GM06990 (cell line): ENCODE measurements at regions not wholly inside any gene's neighbourhood (a gene's known extent, or its start where the extent isn't known, plus 50 kb on each side); places are given as distances from the start of the nearest gene placed in this dataset.

Experiments
- DNase-seq: peaks from one replicate; pipeline ENCODE4 v3.0.0-alpha.2; 2011; ENCODE audit not compliant: insufficient read length; ENCODE audit errors: extremely low read depth
- H3K27me3 ChIP-seq: replicated peaks from 2 replicates; pipeline ENCODE4 v1.6.0; 2011; ENCODE audit warnings: low read length; ENCODE audit not compliant: control insufficient read depth, insufficient read depth
- H3K36me3 ChIP-seq: 2 replicates; pipeline ENCODE4 v1.5.1; 2011; ENCODE audit warnings: low read length; ENCODE audit not compliant: control insufficient read depth, insufficient read depth
- H3K4me3 ChIP-seq: replicated peaks from 2 replicates; pipeline ENCODE4 v1.5.1; 2011; ENCODE audit warnings: low read depth, mild to moderate bottlenecking, control low read depth, low read length
- TF ChIP-seq, protein P1 (sequence below): IDR thresholded peaks from 2 replicates; pipeline ENCODE4 v1.5.1; 2011; ENCODE audit warnings: low read length, control low read depth, mild to moderate bottlenecking, inconsistent platforms; ENCODE audit not compliant: insufficient read depth, poor library complexity, severe bottlenecking

DNA sequence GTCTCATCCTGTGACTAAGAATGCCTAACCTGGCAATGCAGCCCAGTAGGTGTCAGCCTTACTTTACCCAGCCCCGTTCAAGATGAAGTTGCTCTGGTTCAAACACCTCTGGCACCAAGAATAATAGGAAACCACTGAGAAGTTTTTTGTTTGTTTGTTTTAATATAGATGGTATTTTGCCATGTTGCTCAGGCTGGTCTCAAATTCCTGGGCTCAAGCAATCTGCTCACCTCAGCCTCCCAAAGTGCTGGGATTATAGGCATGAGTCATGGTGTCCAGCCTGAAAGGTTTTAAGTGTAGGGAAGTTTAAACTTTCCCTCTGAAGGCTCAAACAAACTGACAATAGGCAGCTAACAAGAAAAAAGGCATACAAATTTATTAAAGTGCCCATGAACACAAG, 51.2 kb upstream of the ABCC4 start:
- Histone ChIP-seq H3K36me3 (no peaks in the 10 kb centered on the region), H3K4me3 (no peak overlapping the region), H3K27me3 (no peaks in the 10 kb centered on the region)
- no peak for DNase-seq
- TF ChIP-seq, protein P1, sequence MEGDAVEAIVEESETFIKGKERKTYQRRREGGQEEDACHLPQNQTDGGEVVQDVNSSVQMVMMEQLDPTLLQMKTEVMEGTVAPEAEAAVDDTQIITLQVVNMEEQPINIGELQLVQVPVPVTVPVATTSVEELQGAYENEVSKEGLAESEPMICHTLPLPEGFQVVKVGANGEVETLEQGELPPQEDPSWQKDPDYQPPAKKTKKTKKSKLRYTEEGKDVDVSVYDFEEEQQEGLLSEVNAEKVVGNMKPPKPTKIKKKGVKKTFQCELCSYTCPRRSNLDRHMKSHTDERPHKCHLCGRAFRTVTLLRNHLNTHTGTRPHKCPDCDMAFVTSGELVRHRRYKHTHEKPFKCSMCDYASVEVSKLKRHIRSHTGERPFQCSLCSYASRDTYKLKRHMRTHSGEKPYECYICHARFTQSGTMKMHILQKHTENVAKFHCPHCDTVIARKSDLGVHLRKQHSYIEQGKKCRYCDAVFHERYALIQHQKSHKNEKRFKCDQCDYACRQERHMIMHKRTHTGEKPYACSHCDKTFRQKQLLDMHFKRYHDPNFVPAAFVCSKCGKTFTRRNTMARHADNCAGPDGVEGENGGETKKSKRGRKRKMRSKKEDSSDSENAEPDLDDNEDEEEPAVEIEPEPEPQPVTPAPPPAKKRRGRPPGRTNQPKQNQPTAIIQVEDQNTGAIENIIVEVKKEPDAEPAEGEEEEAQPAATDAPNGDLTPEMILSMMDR = no peak

DNA sequence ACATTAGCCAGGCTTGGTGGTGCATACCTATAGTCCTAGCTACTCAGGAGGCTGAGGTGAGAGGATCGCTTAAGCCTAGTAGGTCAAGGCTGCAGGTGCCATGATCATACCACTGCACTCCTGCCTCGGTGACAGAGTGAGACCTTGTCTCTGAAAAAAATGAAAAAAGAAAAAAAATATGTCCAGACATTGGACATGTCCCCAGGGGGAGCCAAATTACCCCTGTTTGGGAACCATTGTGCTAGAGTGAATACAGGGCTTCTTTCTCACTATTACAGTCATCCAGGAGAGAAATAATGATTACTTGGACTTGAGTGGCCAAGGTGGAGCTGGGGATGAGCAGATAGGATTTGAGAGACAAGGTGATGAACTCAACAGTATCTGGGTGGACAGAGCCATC, 52.9 kb upstream of the ABCC4 start:
- Histone ChIP-seq H3K27me3 (no peaks in the 10 kb centered on the region), H3K36me3 (no peaks in the 10 kb centered on the region), H3K4me3 (no peak overlapping the region)
- DNase-seq = no peak
- TF ChIP-seq, protein P1 = no peak

DNA sequence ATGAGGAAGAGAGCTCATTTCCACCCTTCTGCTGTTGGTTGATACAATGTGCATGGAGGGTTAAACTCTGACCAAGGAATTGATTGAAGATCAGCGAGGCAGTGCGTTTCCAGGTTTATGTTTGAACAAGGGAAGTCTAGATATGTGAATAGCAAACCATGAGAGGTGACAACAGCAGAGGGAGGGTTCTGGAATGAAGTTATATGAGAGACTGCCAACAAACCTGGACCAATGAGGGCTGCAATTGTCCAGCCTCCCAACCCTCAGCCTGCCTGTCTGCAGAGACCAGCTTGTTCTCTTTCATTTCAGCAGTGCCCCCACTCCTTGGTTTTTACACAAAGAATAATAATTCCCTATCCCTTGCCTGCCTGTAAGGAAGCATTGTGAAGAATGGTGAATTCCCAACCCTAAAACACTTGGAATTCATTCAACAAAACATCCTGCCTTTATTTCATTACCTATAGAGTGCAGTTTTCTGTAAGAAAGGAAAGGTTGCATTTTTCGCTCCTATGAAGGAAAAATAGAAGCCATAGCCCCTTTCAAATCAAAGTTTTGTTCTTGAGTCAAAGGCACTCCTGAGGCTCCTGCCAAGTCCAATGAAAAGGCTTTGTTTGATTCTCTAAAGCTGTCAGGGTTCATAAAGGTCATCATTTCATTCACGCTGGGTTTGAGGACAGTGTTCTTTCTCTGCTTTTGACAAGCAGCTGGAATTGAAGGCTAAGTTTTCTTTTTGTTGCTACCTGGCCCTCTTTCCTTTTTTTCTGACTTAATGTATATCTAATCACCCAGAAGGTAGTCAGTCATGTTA, 53.6 kb upstream of the ABCC4 start:
- TF ChIP-seq, protein P1 = no peak
- no peak overlapping the region for H3K4me3 ChIP-seq

DNA sequence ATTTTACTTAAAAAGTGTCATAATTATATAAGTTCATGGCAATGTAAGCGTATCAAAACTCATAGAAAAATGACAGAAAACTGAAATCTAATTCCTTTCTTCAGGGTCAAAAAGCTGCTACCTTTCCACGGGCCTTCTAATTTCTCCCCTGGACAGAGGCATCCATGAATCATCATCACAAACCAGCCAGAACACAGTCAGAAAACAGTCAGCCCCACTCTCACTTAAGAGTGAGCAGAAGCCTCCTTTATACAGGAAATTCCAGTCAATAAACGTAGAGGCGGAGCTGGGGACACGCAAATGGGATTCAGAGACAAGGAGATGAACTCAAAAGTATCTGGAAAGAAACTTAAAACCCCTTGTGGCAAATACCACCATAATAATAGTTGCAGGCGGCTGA, 54.2 kb upstream of the ABCC4 start:
- no peaks in the 10 kb centered on the region for H3K36me3 ChIP-seq
- no peaks in the 10 kb centered on the region for H3K27me3 ChIP-seq
- DNase-seq = no peak
- no peak overlapping the region for H3K4me3 ChIP-seq
- TF ChIP-seq, protein P1 = no peak

More for the DNA sequence above, 53.6 kb upstream of the ABCC4 start:
- Histone ChIP-seq H3K27me3 (no peaks in the 10 kb centered on the region), H3K36me3 (no peaks in the 10 kb centered on the region)
- DNase-seq = no peak

DNA sequence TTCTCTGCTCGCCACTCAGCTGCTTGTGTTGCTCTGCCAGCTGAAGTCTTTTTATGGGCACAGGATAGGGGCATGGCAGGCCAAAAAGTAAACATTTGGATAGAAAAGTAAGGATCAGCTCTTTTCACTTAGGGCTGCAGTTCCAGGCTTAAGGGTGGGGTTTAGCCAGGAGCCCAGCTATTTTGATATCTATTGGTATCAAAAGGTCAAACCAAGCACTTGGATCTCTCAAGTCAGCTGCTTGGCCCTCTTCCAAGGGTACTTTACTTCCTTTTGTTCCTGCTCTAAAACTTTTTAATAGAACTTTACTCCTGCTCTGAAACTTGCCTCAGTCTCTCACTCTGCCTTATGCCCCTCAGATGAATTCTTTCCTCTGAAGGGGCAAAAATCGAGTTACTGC, 55.7 kb upstream of the ABCC4 start:
- no peaks in the 10 kb centered on the region for H3K27me3 ChIP-seq
- H3K36me3 ChIP-seq = no peaks in the 10 kb centered on the region
- DNase-seq = no peak
- H3K4me3 ChIP-seq = no peak overlapping the region
- TF ChIP-seq, protein P1 = no peak
